ENCODE measurements at regions not wholly inside any gene's neighbourhood (a gene's known extent, or its start where the extent isn't known, plus 50 kb on each side); places are given as distances from the start of the nearest gene placed in this dataset.
"Not testable (repeated sequence)": the region's sequence is repeated elsewhere in the genome, so short reads cannot be mapped to it uniquely, and the experiment has no call there.

- no peak for DNase-seq
These were observed 111.7 kb upstream of the TNP1 start for GRCh38 chr2:216971593-216971992.

DNA sequence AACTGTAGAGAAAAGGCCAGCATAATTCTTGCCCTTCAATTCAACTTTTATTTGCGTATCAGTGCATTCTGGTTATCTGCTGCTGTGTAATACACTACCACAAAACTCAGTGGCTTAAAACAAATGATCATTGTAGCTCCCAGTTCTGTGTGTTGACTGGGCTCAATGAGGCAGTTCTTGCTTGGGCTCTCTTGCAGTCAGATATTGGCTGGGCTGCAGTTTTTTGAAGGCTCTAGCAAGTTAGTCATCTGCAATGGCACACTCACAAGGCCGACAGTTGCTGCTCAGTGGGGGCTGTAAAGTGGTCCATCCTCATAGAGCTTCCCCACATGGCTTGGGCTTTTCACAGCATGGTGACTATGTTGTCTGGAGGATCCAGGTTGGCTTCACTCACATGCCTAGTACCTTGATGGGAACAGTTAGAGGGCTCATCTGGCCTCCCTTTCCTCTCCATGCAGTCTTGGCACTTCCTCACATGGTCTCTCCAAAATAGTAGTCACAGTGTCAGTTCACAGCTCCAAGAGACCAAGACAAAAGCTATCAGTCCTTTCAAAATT, 110.6 kb upstream of the TNP1 start:
- no peak for DNase-seq

DNA sequence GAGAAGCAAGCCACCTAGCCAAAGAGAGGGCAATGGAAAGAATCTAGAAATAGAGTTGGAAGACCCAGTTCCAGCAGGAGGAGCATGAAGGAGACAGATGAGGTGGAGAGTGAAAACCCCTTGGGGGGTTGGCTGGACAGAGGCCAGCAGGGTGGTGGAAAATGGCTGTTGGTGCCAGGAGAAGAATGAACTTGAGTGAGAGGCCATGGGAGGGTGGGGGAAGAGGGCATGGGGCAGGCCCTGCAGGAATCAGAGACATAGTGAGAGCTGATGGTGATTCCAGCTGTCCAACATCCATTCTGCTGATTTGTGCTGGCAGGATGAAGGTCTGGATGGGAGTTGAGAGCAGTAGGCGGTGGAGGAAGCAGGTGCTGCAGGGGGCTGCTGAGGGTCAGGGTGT, 108.0 kb upstream of the TNP1 start:
- DNase-seq, result no peak

DNA sequence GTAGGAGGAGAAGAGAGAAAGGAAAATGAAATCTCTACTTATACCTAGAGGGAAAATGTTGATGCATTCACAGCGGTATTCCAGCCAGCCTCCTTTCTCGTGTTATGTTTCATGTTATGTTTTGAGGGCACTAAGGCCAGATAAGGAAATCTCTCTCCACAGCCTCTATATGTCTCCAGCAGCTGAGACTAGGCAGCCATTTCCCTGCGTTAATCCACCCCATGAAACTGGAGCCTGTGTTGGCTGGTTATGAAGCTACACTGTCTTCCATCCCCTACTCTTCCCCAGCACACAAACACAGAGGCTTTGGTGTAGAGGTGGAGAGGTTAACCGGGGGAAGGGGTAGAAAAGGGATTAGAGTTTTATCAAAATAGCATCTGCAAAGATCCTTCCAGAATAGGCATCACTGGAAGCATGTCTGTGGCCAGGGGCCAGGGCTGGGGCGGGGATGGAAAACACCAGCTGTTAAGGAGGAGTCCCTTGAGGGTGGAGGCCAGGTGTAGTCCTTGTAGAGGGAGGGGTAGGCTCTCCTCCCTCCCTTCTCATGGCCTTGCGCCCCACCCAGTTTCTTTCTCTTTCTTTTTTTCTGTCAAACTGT, 100.9 kb upstream of the TNP1 start:
- no peak for DNase-seq

- no peak for DNase-seq
These were observed 99.6 kb upstream of the TNP1 start for GRCh38 chr2:216959433-216959832.

- no peak for DNase-seq
These were observed 97.1 kb upstream of the TNP1 start for GRCh38 chr2:216956820-216957493.

GRCh38 chr2:216951171-216951570, 91.3 kb upstream of the TNP1 start:
- DNase-seq, result no peak

GRCh38 chr2:216950547-216950946, 90.7 kb upstream of the TNP1 start:
- DNase-seq, result no peak

DNA sequence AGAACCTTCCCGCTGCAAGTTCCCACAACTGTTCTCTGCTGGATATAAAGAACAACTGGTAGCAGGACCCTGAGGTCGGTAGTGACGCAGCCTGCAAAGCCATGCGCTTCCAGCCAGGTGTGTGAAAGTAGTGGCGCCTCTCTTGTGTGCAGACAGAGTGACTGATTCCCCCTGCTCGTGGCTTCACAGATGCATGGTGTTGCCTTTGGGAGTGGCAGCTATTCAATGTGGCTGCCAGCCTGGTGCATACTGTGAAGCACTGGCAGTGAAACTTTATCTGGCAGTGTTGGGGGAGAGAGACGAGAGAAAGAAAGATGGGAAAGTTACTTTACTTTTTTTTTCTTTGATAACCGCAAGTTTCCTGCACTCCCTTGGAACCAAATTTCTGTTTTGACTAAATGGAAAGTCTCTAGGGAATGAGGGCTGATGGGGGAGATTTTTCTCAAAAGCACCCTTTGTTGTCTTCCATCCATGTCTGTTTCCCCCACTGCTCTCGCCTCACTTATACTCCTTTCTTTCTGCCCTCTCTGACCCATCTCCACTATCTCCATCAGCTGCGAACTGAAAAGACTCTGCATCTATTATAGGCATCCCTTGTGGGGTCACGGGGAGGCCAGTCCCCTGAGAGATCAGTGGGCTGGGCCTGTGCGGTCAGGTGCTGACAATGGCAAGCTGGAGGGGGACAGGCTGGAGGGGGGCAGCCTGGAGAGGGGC, 90.0 kb upstream of the TNP1 start:
- DNase-seq, result no peak

- no peak for DNase-seq
These were observed 87.2 kb upstream of the TNP1 start for GRCh38 chr2:216947055-216947454.

- DNase-seq, result no peak
These were observed 84.9 kb upstream of the TNP1 start for GRCh38 chr2:216944733-216945132.

DNA sequence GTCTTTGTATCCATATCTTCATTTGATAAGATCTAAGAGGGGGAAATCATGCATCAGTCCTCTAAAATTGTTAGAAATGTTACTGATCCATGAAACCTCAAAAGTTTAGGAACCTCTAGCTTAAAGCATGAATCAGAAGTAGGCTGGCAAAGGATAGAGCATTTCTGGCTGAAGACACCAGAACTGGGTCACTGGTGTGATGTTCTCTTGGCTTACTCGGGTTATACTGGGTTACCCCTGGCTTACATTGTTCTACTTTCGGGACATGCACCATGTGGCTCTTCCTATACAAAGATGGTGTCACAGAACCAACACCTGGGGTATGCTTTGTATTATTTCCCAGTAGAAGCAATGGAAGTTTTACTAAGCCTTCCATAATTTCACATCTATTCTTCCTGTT, 83.2 kb upstream of the TNP1 start:
- DNase-seq, result no peak

DNA sequence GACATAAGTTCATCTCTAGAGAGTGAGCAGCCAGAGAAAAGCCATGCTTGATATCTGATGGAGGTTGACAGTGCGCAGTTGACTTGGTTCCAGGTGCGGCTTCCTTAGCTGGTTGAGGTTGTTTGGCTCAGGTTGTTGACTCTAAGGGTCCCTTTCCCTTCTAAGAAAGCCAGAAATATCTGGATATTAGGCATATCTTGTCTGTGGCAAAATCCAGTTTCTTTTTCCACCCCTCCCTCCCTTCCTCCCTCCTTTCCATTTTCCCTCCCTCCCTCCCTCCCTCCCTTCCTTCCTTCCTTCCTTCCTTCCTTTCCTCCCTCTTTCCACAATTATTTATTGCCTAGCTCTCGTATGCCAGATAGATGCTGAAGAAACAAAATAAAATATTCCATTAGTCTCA, 82.6 kb upstream of the TNP1 start:
- no peak for DNase-seq

GRCh38 chr2:216942016-216942415, 82.2 kb upstream of the TNP1 start:
- DNase-seq, result no peak

GRCh38 chr2:216936954-216937357, 77.1 kb upstream of the TNP1 start:
- DNase-seq, result no peak

GRCh38 chr2:216934623-216935022, 74.8 kb upstream of the TNP1 start:
- no peak for DNase-seq

DNA sequence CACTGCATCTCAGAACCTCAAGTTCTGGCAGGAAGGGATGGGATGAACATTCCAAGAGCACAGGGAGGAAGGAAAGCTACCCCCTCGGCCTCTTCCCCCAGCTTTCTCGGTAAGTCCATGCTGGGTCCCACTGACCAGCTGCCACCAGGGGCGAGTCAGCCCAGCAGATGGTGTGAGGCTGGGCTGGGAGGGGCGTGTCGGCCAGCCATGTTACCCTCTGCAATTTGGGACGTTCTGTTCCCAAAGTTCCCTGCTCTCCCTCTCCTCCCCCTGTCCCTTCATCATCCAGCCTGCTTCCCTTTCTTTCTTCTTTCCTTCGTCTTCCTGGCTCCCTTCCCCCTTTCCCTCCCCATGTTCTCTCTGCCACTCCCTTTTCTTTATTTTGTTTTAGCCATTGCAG, 74.3 kb upstream of the TNP1 start:
- DNase-seq, result no peak

GRCh38 chr2:216932863-216933548, 73.1 kb upstream of the TNP1 start:
- DNase-seq, result no peak

- no peak for DNase-seq
These were observed 72.4 kb upstream of the TNP1 start for GRCh38 chr2:216932113-216932862.

DNA sequence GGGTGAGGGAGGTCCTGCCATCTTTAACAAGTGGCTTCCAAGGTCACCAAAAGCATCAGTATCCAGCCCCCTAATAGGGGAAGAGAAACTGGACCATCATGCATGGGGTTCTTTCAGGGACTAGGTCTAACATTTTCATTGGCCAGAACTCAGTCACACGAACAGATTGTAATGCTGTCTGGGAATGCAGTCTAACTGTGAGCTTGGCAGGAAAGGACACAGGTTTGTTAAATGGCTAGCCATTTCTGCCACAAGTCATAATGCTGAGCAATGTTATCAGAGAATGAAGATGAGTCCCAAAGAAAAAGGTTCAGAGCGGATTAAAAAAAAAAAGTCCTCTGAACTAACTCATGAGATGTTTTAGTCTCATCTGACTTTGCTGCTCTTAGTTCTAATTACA, 70.9 kb upstream of the TNP1 start:
- no peak for DNase-seq

DNA sequence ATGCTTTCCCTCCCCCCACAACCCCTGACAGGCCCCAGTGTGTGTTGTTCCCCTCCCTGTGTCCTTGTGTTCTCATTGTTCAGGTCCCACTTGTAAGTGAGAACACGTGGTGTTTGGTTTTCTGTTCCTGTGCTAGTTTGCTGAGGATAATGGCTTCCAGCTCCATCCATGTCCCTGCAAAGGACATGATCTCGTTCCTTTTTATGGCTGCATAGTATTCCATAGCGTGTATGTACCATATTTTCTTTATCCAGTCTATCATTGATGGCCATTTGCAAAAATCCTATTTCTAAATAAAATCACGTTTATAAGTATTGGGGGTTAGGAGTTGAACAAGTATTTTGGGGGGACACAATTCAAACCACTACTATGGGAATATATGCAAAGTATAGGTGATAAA, 69.5 kb upstream of the TNP1 start:
- DNase-seq, result not testable (repeated sequence)

DNA sequence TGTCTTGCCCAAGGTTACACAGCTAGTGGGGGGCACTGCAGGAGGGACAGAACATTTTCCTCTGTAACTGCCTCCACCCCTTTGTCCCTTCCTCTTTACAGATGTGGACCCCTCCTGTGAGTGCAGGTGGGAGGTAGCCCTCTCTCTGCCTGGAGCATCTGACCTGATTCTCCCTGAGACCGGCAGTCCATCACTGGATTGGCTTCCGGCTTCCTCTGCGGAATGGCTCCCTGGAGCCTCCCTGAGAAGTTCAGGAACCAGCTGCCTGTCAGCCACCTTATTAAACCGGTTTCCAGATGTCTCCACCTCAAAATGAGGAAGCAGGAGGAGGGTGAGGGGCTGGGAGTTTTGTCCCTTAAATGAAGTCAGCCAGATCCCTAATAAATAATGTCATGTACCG, 67.3 kb upstream of the TNP1 start:
- no peak for DNase-seq

Measured in inflammatory macrophage (primary cell).